GDM1 (cell line): ENCODE measurements at regions not wholly inside any gene's neighbourhood (a gene's known extent, or its start where the extent isn't known, plus 50 kb on each side); places are given as distances from the start of the nearest gene placed in this dataset.

ENCODE experiments used
- DNase-seq: peaks from one replicate; lab custom pipeline; 2025; lab: John Stamatoyannopoulos, UW

DNA sequence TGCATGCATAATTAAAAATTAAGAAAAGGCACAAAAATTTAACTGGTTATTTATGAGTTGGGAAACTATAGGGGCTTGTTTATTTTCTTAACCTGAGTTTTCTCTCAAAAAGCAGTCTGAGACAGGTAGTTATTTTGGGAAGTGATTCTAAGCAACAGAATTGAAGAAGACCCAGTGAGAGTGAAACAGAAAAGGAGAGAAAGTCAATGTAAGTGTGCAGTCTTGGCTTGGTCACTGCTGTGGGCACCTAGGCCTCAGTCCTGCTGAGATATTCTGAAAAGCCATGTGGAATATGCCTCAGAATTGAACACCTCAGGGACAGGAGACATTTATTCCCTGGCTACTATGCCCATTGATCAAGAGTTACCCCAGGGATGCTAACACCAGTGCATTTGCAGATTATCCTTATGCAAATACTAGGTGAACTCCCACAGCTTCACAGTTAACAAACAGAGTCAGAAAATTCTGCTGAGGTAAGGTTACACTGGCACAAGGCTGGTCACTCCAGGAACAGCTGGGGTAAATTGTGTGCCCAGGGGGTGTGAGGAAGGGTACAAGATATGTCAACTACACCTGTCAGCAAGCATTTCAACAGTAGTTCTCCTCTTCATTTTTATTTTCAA, 222.7 kb downstream of the EFHB start:
- DNase-seq: no peak

DNA sequence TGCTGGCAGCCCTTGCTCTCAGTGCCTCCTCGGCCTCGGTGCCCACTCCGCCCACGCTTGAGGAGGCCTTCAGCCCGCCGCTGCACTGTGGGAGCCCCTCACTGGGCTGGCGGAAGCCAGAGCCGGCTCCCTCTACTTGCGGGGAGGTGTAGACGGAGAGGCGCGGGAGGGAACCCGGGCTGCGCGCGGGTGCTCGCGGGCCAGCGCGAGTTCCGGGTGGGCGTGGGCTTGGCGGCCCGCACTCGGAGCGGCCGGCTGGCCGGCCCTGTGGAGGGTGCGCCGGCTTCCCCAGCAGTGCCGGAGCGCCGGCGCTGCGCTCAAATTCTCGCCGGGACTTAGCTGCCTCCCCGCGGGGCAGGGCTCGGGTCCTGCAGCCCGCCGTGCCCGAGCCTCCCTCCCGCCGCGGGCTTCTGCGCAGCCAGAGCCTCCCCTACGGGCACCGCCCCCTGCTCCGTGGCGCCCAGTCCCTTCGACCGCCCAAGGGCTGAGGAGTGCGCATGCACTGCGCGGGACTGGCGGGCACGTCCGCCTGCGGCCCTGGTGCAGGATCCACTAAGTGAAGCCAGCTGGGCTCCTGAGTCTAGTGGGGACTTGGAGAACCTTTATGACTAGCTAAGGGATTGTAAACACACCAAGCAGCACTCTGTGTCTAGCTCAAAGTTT, 231.5 kb downstream of the EFHB start:
- DNase-seq: no peak

DNA sequence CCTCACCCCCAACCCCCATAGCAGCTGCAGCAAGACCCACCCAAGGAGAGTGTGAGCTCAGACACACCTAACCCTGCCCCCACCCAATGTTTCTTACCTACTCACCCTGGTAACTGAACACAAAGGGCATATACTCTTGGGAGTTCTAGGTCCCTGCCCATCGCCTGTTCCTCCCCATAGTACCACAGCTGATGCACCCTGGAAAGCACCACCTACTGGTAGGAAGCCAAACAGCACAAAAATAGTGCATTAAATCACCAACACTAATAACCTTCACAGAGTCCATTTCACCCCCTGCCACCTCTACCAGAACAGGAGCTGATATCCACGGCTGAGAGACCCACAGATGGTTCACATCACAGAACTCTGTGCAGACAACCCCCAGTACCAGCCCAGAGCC, 245.2 kb downstream of the EFHB start:
- DNase-seq: no peak

DNA sequence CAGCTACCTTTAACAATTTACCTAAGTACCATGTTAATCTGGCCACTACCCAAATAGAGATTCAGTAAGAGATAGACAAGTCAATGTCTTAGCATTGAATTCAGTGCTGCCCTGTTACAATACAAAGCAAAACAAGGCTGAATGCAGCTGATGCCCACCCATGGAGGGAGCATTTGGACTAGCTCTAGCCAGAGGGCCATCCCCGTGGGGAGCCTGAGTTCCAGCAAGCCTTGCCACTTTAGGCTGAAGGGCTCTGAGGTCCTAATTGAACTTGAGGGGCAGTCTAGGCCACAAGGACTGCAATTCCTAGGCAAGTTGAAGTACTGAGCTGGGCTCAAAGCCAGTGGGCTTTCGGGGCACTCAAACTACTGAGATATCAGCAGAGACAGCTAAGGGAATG, 265.9 kb downstream of the EFHB start:
- DNase-seq: no peak

DNA sequence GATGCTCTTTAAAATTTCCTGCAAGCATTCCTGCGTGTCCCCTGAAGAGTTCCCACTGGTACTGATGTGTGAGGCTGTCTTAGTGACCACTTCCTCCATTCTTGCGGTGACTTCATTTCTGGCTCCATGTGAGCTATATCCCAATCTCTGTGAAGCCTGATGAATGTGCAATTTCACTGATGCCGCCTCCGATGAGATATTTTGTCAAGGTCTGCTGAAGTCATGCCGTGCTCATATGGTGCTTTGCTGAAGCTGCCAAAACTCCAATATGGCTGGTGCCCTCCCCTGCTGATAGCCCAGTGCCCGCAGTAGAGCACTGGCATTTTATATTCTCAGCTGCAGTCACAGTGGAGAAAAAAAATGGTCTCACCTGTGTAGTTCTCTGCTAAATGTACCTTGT, 271.5 kb downstream of the EFHB start:
- no peak for DNase-seq

DNA sequence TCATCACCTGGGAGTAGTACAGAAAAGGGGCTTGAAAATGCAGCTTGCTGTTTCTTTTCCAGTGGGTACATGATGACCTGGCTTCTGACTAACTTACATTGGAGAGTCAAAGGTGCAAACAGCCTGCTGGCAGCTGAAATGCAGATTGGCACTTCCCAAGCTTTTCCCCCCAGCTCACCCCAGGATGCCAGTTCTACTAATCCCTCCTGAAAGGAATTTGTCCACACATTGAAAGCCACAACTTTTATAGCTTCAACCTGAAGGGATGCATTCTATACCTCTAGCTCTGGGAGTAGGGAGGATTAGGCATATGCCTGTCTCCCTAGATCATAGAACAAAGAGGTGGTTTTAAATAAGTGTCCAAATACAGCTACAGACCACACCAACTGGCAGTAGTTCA, 281.7 kb downstream of the EFHB start:
- no peak for DNase-seq

DNA sequence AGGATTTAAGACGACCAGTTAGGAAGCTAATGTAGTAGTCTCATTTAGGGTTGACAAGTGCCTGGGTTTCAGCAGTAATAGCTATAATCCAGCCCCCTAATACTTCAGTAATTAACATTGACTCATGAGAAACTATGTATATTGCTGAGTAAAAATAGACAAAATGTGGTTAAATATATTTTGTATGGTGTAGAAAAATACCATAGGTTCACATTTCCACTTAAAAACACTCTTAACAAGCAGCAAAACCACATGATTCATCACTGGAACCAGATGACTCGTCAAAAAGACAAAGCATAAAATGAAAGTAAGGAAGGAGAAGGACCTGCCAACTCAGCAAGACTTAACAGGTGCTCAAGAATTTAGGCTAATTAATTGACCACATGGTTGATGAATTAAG, 288.9 kb downstream of the EFHB start:
- DNase-seq: no peak

DNA sequence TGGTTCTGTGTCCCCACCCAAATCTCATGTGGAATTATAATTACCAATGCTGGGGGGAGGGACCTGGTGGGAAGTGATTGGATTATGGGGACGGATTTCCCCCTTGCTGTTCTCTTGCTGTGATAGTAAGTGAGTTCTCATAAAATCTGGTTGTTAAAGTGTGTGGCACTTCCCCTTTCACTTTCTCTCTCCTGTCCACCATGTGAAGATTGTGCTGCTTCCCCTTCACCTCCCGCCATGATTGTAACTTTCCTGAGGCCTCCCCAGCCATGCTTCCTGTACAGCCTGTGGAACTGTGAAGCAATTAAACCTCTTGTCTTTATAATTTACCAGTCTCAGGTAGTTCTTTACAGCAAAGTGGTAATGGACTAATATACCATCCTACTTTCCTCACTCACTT, 289.6 kb downstream of the EFHB start:
- DNase-seq: no peak

DNA sequence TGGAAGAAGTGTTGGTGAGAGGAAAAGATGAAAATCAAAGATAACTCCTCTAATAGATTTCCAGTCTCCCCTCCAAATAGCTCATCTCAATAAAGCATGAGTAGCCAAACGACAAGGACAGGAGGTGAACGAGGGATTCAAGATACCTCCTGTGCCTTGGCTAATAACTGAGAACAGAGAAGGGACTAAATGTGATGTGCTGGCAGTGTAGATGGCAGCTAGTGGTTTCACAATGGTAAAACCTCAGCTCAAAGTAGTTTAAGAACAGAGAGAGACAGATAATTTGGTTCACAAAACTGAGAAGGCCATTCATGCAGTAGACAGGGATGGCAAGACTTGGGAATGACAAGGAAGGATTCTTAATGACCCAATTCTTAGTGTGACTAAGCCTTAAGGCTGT, 292.6 kb downstream of the EFHB start:
- no peak for DNase-seq

DNA sequence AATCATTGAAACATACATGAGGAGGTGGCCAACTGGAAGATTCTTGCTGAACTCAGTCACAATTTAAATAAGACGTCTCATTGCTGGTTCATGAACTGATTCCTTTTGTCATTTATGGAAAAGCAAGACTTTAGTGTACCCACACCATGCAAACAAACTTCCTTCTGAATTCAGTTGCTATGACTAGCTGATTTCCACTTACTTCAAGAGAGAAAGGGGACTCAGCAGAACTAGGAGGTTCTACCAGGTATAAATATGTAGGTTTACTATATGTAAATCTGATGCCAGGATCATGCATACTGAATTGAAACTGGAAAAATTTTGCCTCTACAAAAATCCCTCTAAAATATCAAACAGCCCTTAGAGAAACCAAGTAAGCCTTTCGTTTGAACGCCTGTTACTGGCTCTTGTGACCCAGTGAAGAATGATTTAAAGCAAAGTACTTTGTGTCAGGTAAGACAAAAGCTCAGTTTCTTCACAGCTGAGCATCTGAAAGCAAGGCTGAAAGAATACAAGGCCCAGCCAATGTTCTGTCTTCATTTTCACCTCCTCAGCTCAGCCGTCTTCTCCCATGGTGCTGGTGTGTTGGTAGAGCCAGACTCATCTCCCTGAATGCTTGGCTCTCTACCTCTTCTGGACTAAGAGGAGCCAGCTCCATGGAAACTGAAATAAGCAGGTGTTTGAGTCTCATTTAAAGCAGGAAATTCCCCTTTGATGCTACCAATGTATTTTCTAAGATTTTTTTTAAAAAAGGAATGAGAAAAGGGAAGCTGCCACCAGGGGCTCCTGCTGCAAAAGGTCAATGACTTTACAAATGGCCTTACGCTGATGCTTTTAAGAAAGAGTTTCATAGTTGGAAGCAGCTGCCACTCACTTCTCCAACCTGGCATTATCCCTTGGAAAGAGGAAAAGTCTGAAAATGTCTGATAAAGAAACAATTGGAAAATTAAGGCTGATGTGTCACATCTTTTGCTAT, 301.6 kb downstream of the EFHB start:
- no peak for DNase-seq

DNA sequence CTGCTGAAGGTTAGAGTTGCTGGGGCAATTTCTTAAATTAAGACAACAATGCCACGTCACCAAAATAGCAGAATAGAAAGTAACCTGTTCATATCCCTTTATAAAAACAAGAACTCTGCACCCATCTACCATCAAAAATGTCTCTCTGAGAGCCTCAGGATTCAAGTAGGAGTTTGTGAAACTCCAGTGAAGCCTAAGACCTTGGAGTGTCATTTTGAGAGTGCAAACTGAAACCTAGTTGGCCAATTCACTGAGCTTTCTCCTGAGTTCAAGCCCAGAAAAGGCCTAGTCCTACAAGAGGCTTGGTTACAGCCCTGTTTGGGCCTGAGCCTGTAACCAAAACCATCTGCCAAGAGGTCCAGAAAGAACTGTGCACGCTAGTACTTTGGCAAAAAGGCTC, 335.1 kb downstream of the EFHB start:
- DNase-seq: no peak

DNA sequence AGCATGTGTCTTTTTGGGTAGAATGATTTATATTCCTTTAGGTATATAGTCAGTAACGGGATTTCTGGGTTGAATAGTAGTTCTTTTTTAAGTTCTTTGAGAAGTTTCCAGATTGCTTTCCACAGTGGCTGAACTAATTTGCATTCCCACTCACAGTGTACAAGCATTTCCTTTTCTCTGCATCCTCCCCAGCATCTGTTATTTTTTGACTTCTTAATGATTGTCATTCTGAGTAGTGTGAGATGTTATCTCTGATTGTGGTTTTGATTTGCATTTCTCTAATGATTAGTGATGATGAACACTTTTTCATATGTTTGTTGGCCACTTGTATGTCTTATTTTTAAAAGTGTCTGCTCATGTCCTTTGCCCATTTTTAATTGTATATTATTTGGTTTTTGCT, 337.6 kb downstream of the EFHB start:
- no peak for DNase-seq

DNA sequence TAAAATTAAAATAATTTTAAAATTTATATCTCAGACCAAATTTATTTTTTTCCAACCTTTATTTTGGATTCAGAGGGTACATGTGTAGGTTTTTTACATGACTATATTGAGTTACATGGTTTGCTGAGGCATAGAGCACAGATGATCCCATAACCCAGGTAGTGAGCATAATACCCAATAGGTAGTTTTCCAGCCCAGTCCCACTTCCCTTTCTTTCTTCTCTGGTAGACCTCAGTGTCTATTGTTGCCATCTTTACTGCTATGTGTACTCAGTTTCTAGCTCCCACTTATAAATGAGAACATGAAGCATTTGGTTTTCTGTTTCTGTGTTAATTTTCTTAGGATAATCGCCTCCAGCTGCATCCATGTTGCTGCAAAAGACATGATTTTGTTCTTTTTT, 338.1 kb downstream of the EFHB start:
- no peak for DNase-seq
